WTC11 (cell line): ENCODE measurements at regions not wholly inside any gene's neighbourhood (a gene's known extent, or its start where the extent isn't known, plus 50 kb on each side); places are given as distances from the start of the nearest gene placed in this dataset.

Experiments used
- ATAC-seq: fragments of 200-7000 bp; cut with Tn5 transposase; 2 replicates; pipeline ENCODE4 v1.10.0; 2021; ENCODE audit warnings: mild to moderate bottlenecking, moderate library complexity
- CTCF ChIA-PET: fragments of 300-600 bp; sonication (Branson Sonifier 250); formaldehyde crosslinking; loops from one replicate; lab custom pipeline; 2021; ENCODE audit warnings: antibody characterized with exemption; lab: Charles Lee
- POLR2A ChIA-PET: fragments of 350-600 bp; sonication (Branson Sonifier 250); formaldehyde crosslinking; loops from one replicate; lab custom pipeline; 2021; ENCODE audit warnings: antibody characterized with exemption; lab: Charles Lee
- DNase-seq: peaks from one replicate; pipeline ENCODE4 v3.0.0; 2021; ENCODE audit warnings: low spot score
- H3K27ac Mint-ChIP-seq: 2 replicates; pipeline ENCODE4 v1.8.0; 2021; ENCODE audit warnings: mixed read lengths
- H3K27me3 Mint-ChIP-seq: 2 replicates; pipeline ENCODE4 v1.8.0; 2021; ENCODE audit warnings: low read depth, mild to moderate bottlenecking, moderate library complexity, mixed read lengths
- H3K36me3 Mint-ChIP-seq: 2 replicates; pipeline ENCODE4 v1.8.0; 2021; ENCODE audit warnings: mixed read lengths
- H3K4me1 Mint-ChIP-seq: 2 replicates; pipeline ENCODE4 v1.8.0; 2022; ENCODE audit warnings: mixed read lengths
- H3K4me3 Mint-ChIP-seq: 2 replicates; pipeline ENCODE4 v1.8.0; 2021; ENCODE audit warnings: mild to moderate bottlenecking, moderate library complexity, mixed read lengths
- H3K9me3 Mint-ChIP-seq: 2 replicates; pipeline ENCODE4 v1.8.0; 2021; ENCODE audit warnings: mixed read lengths
- AFF4 ChIP-seq: sonication (generic); formaldehyde crosslinking; IDR thresholded peaks from 2 replicates; pipeline ENCODE4 v1.8.1; 2023; ENCODE audit warnings: mild to moderate bottlenecking, missing genetic modification reagents, borderline replicate concordance
- E2F4 ChIP-seq: sonication (generic); formaldehyde crosslinking; IDR thresholded peaks from 2 replicates; pipeline ENCODE4 v1.8.1; 2022; ENCODE audit warnings: low read depth, mild to moderate bottlenecking, moderate library complexity, missing genetic modification reagents, borderline replicate concordance
- ETV6 ChIP-seq: sonication (generic); formaldehyde crosslinking; IDR thresholded peaks from 2 replicates; pipeline ENCODE4 v1.8.1; 2022; ENCODE audit warnings: mild to moderate bottlenecking, missing genetic modification reagents
- GTF2I ChIP-seq: fragments of 250-450 bp; sonication (Bioruptor Pico); conservative IDR thresholded peaks from 2 replicates; pipeline ENCODE4 v1.4.0; 2021; ENCODE audit warnings: mild to moderate bottlenecking
- JAZF1 ChIP-seq: fragments of 250-450 bp; sonication (Bioruptor Pico); IDR thresholded peaks from 2 replicates; pipeline ENCODE4 v1.9.0; 2021; ENCODE audit warnings: moderate library complexity, mild to moderate bottlenecking, inconsistent platforms
- NFYB ChIP-seq: sonication (generic); formaldehyde crosslinking; conservative IDR thresholded peaks from 2 replicates; pipeline ENCODE4 v1.8.0; 2022; ENCODE audit warnings: low read depth, missing genetic modification reagents
- NR2C2 ChIP-seq: sonication (generic); formaldehyde crosslinking; IDR thresholded peaks from 2 replicates; pipeline ENCODE4 v1.8.0; 2022; ENCODE audit warnings: mild to moderate bottlenecking, missing genetic modification reagents
- NR3C1 ChIP-seq: sonication (generic); formaldehyde crosslinking; conservative IDR thresholded peaks from 2 replicates; pipeline ENCODE4 v1.8.1; 2023; ENCODE audit warnings: low read depth, mild to moderate bottlenecking, missing genetic modification reagents
- PREB ChIP-seq: sonication (generic); formaldehyde crosslinking; IDR thresholded peaks from 2 replicates; pipeline ENCODE4 v1.8.1; 2022; ENCODE audit warnings: mild to moderate bottlenecking, missing genetic modification reagents, moderate library complexity, borderline replicate concordance
- SMAD4 ChIP-seq: sonication (generic); formaldehyde crosslinking; IDR thresholded peaks from 2 replicates; pipeline ENCODE4 v1.8.0; 2022; ENCODE audit warnings: mild to moderate bottlenecking, missing genetic modification reagents
- ZNF263 ChIP-seq: sonication (generic); formaldehyde crosslinking; IDR thresholded peaks from 2 replicates; pipeline ENCODE4 v1.8.1; 2022; ENCODE audit warnings: low read depth, mild to moderate bottlenecking, moderate library complexity, missing genetic modification reagents
- ZNF396 ChIP-seq: fragments of 250-450 bp; sonication (Bioruptor Pico); IDR thresholded peaks from 2 replicates; pipeline ENCODE4 v1.8.0; 2021; ENCODE audit warnings: mild to moderate bottlenecking, moderate library complexity, borderline replicate concordance
- ZSCAN18 ChIP-seq: fragments of 250-450 bp; sonication (Bioruptor Pico); IDR thresholded peaks from 2 replicates; pipeline ENCODE4 v2.1.2; 2022; ENCODE audit warnings: mild to moderate bottlenecking, moderate library complexity
- TF ChIP-seq, protein P1 (sequence below): fragments of 250-450 bp; sonication (Bioruptor Pico); conservative IDR thresholded peaks from 2 replicates; pipeline ENCODE4 v1.9.0; 2021; ENCODE audit warnings: mild to moderate bottlenecking
- TF ChIP-seq, protein P2 (sequence below): sonication (generic); formaldehyde crosslinking; IDR thresholded peaks from 2 replicates; pipeline ENCODE4 v1.8.1; 2023; ENCODE audit warnings: mild to moderate bottlenecking, missing genetic modification reagents, moderate library complexity
- TF ChIP-seq, protein P3 (sequence below): sonication (generic); formaldehyde crosslinking; IDR thresholded peaks from 2 replicates; pipeline ENCODE4 v1.8.0; 2023; ENCODE audit warnings: missing genetic modification reagents

DNA sequence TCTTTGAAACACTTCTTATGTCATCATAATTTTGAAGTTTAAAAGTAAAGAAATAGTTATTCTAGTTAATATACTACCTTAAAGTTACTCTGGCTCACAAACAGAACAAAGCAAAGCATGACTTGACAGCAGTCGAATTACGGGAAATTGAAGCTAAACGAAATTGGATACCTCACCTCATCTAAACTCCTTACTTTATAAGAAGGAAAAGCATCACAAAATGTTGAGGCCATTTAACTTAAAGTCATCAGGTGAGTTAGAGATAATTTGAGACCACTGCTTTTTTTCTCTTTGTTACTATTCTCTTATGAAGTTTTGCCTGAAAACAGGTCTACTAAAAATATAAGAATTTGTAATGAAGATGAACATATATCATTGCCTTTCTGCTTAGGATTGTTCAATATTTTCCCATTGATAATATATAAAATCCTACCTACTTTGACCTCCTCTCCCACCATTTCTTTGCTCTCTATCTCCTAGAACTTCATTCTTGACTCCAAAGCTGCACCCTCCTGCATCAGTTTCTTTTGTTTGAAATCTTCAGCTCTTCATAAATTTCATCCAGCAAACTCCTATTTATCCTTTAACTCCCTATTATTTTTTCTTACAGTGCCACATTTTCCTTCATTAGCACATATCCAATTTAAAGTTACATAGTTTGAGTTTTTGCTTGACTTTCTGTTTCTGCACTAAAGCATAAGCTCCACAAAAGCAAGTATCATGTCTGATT lies 510.7 kb upstream of the ZNF337 start:
- peaks cover 45% of the 10 kb centered on the region for H3K27me3 Mint-ChIP-seq
- TF ChIP-seq E2F4 (CRISPR knock-in tag) (no peak), GTF2I (CRISPR knock-in tag) (no peak), SMAD4 (CRISPR knock-in tag) (no peak), JAZF1 (no peak), NFYB (CRISPR knock-in tag) (no peak), ZNF263 (no peak), NR2C2 (no peak), ETV6 (CRISPR knock-in tag) (no peak), ZNF396 (CRISPR knock-in tag) (no peak), ZSCAN18 (no peak), AFF4 (CRISPR knock-in tag) (no peak), PREB (CRISPR knock-in tag) (no peak), NR3C1 (no peak)
- TF ChIP-seq, protein P1, sequence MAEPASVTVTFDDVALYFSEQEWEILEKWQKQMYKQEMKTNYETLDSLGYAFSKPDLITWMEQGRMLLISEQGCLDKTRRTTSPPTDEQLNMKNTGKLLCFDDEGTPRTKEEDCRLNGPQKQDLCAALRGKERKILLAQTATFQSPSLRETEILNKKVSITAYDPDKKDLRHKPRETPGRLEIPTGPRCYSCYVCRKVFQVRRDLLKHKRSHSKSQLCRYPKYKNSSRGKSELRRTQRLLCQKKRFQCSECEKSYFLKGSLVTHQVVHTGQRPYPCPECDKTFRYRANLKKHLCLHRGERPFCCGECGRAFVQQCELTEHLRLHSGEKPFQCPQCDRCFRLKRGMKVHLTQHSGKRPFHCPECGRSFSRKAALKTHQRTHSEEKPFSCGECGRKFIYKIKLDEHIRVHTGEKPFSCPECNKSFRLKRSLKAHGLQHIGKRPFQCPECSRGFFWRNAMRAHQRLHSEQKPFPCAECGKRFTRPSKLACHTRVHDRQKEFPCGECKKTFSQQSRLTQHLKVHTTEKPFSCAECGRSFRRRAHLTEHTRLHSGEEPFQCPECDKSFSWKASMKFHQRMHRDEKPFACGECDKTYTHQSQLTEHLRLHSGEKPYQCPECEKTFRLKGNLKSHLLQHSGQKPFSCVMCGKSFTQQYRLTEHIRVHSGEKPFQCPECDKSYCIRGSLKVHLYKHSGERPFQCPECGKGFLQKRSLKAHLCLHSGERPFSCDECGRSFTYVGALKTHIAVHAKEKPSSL (CRISPR knock-in tag) = no peak
- TF ChIP-seq, protein P2, sequence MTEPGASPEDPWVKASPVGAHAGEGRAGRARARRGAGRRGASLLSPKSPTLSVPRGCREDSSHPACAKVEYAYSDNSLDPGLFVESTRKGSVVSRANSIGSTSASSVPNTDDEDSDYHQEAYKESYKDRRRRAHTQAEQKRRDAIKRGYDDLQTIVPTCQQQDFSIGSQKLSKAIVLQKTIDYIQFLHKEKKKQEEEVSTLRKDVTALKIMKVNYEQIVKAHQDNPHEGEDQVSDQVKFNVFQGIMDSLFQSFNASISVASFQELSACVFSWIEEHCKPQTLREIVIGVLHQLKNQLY (CRISPR knock-in tag) = no peak
- TF ChIP-seq, protein P3, sequence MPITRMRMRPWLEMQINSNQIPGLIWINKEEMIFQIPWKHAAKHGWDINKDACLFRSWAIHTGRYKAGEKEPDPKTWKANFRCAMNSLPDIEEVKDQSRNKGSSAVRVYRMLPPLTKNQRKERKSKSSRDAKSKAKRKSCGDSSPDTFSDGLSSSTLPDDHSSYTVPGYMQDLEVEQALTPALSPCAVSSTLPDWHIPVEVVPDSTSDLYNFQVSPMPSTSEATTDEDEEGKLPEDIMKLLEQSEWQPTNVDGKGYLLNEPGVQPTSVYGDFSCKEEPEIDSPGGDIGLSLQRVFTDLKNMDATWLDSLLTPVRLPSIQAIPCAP (CRISPR knock-in tag) = no peak
- TF ChIP-seq, all 79 proteins: peak for 0
- DNase-seq = no peak
- Mint-ChIP-seq H3K27ac (no peak overlapping the region), H3K4me1 (peaks cover 4% of the 10 kb centered on the region), H3K36me3 (peaks cover 4% of the 10 kb centered on the region; the same call in 1 of the 2 replicates), H3K9me3 (peaks cover 11% of the 10 kb centered on the region; the same call in 1 of the 2 replicates), H3K4me3 (peak overlapping the region; percentile 68)
- no peak for ATAC-seq
- CTCF ChIA-PET = no interaction called here
- POLR2A ChIA-PET = no interaction called here
